HG02852 (cell line): ENCODE measurements at regions not wholly inside any gene's neighbourhood (a gene's known extent, or its start where the extent isn't known, plus 50 kb on each side); places are given as distances from the start of the nearest gene placed in this dataset.
"Not testable (repeated sequence)": the region's sequence is repeated elsewhere in the genome, so short reads cannot be mapped to it uniquely, and the experiment has no call there.

Source experiments
- ATAC-seq: cut with Tn5 transposase; IDR thresholded peaks from one replicate; pipeline ENCODE4 v1.9.1; 2021; ENCODE audit warnings: mild to moderate bottlenecking, moderate library complexity; ENCODE audit not compliant: unreplicated experiment

GRCh38 chr3:8290611-8291010 lies 211.0 kb upstream of the LMCD1 start:
- no peak for ATAC-seq

- no peak for ATAC-seq
Observed at GRCh38 chr3:8296461-8296860, 205.2 kb upstream of the LMCD1 start.

DNA sequence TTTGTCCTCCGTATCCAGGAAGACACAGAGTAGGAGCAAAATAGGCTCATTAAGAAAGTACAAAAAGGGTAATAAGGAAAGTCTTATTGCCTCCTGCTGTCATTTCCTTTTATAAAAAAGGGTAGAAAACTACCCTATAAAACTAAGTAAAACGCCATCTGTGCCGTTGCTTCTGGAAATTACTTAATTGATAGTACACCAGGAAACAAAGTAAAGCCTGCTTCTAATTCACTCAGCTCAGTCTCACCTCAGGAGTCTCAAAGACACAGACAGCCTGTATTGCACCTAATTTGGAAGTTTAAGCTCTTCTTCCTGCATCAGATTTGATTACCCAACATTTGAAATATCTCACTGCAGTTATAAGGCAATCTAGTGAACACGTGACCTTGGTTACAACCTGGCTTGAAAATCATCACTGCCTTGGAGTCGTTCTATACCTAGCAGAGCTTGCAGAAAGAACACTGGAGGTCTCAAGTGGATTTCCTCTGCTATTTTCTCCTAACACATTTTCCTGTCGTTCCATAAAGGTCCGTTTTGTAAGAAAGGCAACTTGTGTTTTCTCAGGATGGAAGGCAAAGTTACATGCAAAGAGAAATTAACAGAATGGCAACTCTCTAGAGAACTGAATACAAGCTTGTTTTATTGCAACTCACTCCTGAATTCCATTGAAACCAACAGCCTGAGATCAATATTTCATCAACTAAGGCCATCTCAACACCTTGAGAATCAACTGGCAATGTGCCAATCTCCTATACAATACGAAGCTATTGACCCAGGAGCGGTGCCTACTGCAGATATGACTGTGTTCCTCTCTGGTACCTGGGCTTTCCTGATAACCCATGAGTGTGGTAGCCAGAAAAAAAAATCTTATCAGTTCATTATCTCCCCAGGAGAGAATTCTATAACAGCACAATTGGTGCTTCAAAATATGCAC lies 203.3 kb upstream of the LMCD1 start:
- ATAC-seq, result no peak

GRCh38 chr3:8301977-8302735 lies 199.5 kb upstream of the LMCD1 start:
- peak; percentile 65 for ATAC-seq

- no peak for ATAC-seq
Observed at GRCh38 chr3:8303466-8303865, 198.2 kb upstream of the LMCD1 start.

GRCh38 chr3:8305371-8305770 lies 196.3 kb upstream of the LMCD1 start:
- ATAC-seq, result no peak

DNA sequence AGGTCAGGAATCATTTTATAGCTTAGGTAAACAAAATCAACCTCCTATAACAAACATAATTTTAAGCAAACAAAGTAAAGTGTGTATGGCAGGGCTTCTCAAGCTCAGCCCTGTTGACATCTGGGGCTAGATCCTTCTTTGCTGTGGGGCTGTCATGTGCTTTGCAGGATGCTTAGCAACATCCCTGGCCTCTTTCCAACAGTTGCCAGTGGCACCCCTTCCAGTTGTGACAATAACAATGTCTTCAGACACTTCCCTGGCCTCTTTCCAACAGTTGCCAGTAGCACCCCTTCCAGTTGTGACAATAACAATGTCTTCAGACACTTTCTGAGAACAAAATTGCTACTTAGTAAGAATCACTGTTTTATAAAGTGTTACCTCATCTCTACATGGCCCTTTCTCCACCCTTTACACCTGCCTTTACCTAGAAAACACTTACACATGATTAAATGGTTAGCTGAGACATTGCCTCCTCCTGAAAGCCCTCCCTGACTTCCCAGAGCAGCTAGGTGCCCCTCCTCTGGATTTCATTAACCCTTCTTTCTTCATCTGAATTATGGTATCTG lies 194.0 kb upstream of the LMCD1 start:
- ATAC-seq, result no peak

GRCh38 chr3:8311321-8311720 lies 190.3 kb upstream of the LMCD1 start:
- no peak for ATAC-seq

DNA sequence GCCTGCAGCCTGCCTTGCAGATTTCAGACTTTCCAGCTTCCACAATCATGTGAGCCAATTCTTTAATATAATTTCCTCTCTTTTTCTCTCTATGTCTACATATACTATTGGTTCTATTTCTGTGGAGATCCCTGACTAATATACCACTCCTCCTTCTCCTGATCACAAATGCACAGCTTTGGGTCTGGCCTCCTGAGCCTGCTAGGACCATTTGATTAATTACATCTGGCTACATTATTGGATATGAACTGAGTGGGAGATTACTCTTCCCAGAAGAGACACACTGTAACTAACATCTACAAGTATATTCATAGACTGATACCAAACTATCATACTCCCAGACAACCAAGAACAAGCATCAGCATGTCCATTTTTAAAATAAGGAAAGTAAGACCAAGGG lies 188.9 kb upstream of the LMCD1 start:
- ATAC-seq, result no peak

DNA sequence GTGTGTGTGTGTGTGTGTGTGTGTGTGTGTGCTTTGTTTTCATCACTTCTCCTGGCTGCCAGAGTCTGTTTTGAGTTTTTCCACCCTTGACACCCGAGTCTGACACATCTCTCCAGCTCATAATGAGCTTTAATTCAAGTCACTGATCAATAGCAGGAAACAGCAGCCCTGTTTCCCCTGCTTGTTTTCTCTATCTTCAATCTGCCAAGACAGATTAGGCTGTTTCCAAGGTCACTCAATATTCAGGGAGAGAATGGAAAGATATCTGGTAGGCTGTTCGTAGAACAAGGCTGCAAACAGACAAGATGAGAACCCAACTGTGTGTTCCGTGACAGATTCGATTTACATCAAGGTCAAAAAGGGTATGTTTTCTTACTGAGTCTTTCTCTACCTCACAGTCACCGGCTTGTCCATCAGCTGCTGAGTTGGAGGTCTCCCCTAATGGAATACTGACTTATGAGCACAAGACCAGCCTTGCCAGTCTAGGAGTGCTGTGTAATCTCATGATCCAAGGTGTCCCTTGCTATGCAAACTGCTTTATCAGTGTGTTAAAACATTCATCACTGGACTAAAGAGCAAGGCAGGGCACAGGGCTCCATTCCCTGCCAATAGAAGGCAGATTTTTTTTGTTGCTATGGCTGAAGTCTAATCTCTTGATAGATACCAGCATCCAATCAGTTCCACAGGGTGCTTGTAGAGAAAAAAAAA lies 187.9 kb upstream of the LMCD1 start:
- ATAC-seq, result no peak

GRCh38 chr3:8315526-8315925 lies 186.1 kb upstream of the LMCD1 start:
- not testable (repeated sequence) for ATAC-seq

GRCh38 chr3:8317661-8318649 lies 183.7 kb upstream of the LMCD1 start:
- ATAC-seq, result no peak

GRCh38 chr3:8319935-8320634 lies 181.5 kb upstream of the LMCD1 start:
- no peak for ATAC-seq

GRCh38 chr3:8320711-8321458 lies 180.7 kb upstream of the LMCD1 start:
- no peak for ATAC-seq

- ATAC-seq, result peak; percentile 52
Observed at GRCh38 chr3:8324747-8325146, 176.9 kb upstream of the LMCD1 start.

GRCh38 chr3:8325306-8325705 lies 176.3 kb upstream of the LMCD1 start:
- no peak for ATAC-seq

DNA sequence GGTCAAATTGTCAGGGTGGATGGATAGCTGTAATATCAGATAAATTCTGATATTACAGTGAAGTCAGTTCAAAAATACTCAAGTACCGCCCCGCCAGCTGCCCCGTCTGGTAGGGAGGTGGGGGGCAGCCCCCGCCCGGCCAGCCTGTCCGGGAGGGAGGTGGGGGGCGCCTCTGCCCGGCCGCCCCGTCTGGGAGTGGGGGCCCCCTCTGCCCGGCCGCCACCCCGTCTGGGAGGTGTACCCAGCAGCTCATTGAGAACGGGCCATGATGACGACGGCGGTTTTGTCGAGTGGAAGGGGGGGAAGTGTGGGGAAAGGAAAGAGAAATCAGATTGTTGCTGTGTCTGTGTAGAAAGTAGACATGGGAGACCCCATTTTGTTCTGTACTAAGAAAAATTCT lies 175.8 kb upstream of the LMCD1 start:
- ATAC-seq, result not testable (repeated sequence)

DNA sequence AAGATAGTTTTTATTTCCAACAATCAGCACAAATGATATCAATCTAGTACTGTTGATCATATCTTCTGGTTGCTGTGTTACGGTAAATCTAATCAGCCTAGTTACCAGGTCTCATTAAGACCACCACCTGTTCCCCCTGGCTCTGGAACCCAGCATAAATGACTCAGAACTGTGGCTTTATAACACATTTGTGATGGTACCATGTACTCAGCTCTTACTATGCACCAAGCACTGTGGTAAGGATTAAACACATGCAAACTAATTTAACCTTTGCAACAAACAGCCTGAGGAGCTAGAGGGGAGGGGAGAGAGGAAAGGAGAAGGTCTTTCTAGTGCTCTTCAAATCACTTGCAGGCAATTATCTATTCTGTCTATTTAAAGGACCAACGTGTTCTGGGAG lies 173.9 kb upstream of the LMCD1 start:
- no peak for ATAC-seq

DNA sequence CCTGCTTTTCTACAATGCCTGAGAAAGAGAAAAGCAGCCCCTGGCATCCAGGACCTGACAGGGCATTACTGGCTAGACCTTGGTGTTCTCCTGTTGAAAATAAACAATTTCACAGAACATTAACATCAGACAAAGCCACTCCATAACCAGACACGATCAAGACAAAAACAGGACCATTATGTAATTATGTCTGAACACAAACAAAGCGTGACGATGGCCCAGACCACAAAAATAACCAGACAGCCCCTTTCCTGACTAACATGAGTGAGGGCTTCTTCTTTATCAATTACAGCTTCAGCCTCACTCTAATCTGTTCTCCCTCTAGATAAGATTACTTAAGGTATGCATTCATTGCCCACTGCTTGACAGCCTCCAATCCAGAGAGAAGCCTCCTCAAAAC lies 172.7 kb upstream of the LMCD1 start:
- no peak for ATAC-seq
